Left cardiac atrium (tissue), 4 donors: ENCODE measurements at regions not wholly inside any gene's neighbourhood (a gene's known extent, or its start where the extent isn't known, plus 50 kb on each side); places are given as distances from the start of the nearest gene placed in this dataset.

ENCODE experiments used
- ATAC-seq, 2 donors: fragments of 200-7000 bp; cut with Tn5 transposase; one replicate each; pipeline ENCODE4 v1.9.1; 2020; ENCODE audit warnings: mild to moderate bottlenecking in 2 of 2, moderate library complexity in 2 of 2
- DNase-seq: peaks from one replicate; pipeline ENCODE4 v3.0.0-alpha.2; 2020
- intact Hi-C, 2 donors: fragments of 100-400 bp; cut with DNase I; formaldehyde crosslinking; loops; one replicate each; pipeline versions ENCODE4 v1.14.1 to v1.15.1; 2022 to 2023
- donor health status: DM: no; HTN: yes; CAD: no.
- donor health status: DM: no; HTN: yes; CAD: no; lungs with severe emphysema.
- donor health status: DM: yes; HTN: yes; CAD: no.
- donor health status: Dilated cardiomyopathy.

DNA sequence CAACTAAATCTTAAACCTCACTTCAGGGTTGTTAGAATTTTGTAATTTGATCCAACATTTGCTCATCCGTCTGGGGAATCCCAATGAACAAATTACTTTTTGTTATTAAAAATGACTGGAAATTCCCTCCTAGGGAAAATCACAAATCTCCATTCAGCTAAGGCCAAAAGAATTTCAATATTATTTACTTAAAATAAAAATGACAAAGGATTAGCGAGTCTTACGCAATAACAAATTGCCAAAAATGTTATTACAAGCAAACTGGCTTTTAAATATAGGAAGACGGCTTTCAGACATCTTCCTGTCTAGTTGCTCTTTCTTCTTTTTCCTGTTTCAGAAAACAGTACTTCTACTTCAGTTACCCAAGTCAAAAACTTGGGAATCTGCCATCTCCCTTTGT, 92.4 kb upstream of the TSPAN8 start:
- DNase-seq (no peak), ATAC-seq (no peak)
- intact Hi-C loops, result no loop called here

DNA sequence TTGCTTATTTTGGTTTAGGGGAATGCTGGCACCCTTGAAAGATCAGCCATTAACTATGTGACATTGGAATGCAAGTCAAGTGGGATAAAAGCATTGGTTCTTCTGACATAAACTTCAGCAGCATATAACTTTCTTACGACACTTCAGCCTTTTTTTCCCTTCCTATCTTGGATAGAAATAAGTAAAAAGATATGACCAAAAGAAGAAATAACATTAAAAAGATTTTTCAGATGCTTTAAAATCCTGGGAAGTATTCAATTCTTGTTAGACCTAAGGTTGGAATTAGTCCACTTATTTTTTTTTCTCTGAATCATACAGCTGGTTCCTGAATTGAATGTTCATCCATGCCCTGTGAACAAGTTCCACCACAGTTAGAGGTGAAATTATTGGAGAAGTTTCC, 85.6 kb upstream of the TSPAN8 start:
- ATAC-seq (no peak), DNase-seq (no peak)
- intact Hi-C loops, result no loop called here

- intact Hi-C loops, result no loop called here
- ATAC-seq (no peak), DNase-seq (no peak)
Measured at GRCh38 chr12:71242511-71242910, 84.7 kb upstream of the TSPAN8 start.

DNA sequence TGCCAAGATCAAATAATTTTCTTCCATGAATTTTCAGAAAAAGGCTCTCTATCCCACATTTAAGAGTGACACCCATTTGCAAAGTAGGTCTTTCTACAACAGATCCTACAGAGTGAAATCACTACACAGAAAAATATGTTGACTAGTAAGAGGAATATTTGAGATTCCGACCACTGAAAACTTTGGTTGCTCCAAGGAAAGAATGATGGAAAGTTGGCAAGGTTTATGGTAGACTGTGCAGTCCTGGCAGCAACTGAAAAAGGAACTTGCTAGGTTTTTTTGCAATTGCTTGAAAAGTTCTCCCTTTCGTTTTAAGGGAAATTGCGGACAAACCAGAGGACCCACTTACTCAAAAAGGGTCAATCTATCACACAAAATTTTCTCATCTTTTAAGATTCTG, 83.1 kb upstream of the TSPAN8 start:
- DNase-seq, result no peak
- intact Hi-C loops, result no loop called here

GRCh38 chr12:71239731-71240130, 81.9 kb upstream of the TSPAN8 start:
- no peak for ATAC-seq
- intact Hi-C loops, result no loop called here
- no peak for DNase-seq

More for the DNA sequence above, 83.1 kb upstream of the TSPAN8 start:
- peak in 1 of 2 donors; percentile 29 for ATAC-seq

DNA sequence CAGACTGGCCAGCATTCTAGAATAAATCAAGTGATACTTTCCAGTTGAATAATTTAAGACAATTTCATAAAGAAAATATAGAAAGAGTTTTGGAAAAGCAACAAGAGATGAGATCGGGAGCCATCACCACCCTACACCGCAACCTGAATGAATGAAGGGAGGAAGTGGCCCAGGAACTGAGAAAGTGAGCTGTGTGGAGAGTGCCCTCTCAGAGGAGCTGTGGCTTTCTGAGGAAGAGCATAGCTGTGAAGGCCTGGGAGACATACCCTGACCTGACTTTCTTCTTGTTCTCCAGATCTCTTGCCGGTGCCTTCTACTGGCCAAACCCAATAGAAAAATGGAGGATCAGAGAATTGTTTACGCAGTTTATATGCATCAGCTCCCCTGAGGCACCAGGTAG, 79.3 kb upstream of the TSPAN8 start:
- intact Hi-C loops, result no loop called here
- ATAC-seq (no peak), DNase-seq (no peak)

DNA sequence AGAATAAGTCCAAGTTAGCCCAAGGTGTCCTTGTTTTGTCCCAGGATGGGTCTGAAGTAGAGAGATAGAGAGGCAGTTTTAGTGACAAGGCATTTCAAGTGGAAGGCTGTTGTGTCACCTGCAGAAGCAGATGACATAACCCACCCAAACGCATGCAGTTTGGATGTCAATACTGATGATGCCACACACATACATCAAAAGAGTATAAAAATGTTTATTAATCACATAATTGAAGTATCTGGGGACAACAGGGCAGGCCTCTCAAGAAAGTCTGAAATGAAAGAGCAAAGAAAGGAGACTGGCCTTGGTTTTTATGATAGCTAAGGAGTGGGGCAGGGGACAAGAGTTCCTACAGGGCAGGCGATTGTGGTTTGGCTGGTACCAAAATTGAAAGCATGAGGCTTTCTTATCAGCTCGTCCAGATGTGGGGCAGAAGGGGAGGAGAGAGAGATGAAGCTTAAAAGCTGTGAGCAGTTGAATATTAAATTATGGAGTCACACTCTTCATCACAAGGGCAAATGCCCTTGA, 78.4 kb upstream of the TSPAN8 start:
- ATAC-seq (no peak), DNase-seq (no peak)
- intact Hi-C loops, result no loop called here

- intact Hi-C loops, result no loop called here
- no peak for ATAC-seq
- DNase-seq, result no peak
Measured at GRCh38 chr12:71233083-71233482, 75.3 kb upstream of the TSPAN8 start.

GRCh38 chr12:71230542-71230941, 72.7 kb upstream of the TSPAN8 start:
- intact Hi-C loops, result no loop called here
- DNase-seq, result no peak
- ATAC-seq, result no peak

DNA sequence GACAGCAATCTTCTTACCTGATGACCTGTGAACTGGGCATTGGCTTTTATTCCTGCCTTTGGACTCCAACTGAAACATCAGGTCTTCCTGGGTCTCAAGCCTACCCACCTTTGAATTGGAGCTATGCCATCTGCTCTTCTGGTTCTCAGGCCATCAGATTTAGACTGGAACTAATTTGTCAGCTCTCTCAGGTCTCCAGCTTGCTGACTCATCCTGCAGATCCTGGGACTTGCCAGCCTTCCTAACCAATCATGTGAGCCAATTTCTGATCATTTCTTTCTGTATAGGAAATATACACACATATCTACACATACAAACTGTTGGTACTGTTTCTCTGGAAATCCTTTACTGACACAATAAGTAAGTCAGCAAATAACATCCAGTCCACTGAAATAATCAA, 65.3 kb upstream of the TSPAN8 start:
- intact Hi-C loops, result no loop called here
- ATAC-seq (no peak), DNase-seq (no peak)

- intact Hi-C loops, result no loop called here
- DNase-seq, result no peak
- ATAC-seq, result no peak
Measured at GRCh38 chr12:71222436-71222835, 64.6 kb upstream of the TSPAN8 start.

- no peak for ATAC-seq
- intact Hi-C loops, result no loop called here
- no peak for DNase-seq
Measured at GRCh38 chr12:71220260-71220659, 62.5 kb upstream of the TSPAN8 start.

- ATAC-seq, result no peak
- no peak for DNase-seq
- intact Hi-C loops, result no loop called here
Measured at GRCh38 chr12:71219224-71219623, 61.4 kb upstream of the TSPAN8 start.

- ATAC-seq, result peak in 1 of 2 donors; percentile 23
- intact Hi-C loops, result no loop called here
Measured at GRCh38 chr12:71218616-71219015, 60.8 kb upstream of the TSPAN8 start.

DNA sequence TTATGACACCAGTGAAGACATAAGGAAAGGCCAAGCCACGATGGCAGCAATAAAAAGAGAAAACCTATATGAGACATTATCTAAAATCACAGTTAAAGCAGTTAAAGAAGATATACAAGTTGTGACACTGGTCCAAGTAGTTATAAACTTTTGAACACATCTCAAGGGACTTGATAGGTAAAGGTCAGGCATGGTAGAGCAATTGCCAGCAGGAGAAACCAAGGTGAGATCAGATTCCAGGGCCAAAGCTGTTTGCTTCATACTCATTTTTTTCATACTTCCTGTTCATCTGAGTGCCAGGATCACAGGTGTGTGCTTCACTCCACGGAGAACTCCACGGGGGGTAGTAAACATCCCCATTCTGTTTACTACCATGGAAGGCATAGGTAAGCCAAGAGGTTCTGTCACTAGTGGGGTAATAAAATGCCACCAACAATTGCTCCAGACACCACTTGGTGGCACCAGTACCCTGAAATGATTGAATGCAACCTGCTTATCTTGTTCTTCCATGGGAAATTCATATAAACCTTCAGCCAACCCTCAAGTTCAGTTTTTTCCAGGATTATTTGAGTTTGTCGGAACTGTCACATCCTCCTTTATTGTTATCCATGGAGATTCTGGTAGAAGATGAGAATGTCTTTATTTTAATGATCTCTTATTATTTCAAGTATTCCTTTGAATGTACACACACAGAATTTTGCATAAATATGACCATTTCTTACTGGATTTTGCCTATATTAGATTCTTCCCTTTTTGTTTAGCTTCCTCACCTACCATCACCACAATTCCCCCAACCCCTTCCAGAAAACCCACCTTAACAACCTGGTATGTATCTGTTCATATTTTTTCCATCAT, 59.2 kb upstream of the TSPAN8 start:
- intact Hi-C loops, result no loop called here
- ATAC-seq (no peak), DNase-seq (no peak)

More at GRCh38 chr12:71218616-71219015, 60.8 kb upstream of the TSPAN8 start:
- no peak for DNase-seq

DNA sequence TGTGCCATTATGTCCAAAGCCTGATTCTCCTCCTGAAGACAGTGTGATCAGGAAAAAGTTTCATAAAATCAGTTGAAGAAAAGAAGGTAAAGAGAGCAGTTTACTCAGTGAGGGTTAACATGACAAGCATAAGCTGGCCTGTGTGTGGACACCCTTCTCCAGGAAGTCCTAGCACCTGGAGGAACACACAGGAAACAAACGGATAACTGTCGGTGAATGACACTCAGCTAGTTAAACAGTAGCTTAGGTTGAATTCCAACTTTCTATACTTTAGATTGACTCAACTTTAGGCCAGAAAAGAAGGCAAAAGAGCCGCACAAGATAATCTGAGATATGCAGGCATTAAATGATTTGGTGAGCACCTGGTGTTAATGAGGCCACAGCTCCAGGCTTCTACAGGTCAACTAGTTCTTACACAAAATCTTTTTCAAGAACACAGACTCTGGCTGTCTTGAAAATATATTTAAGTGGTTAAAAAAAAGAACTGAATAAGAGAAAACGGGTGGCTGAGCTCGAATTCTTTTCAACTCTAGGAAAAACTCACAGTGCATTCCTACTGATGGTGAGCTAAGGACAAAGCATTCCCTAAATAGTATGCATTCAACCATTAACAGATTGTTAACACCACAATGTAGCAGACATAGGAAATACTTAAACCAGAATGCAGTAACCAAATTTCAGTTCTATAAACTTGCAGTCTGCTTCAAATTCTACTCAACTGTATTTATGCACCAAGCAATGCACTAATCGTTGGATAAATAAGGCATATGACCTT, 56.9 kb upstream of the TSPAN8 start:
- DNase-seq (no peak), ATAC-seq (no peak)
- intact Hi-C loops, result no loop called here

GRCh38 chr12:71208053-71208685, 50.4 kb upstream of the TSPAN8 start:
- DNase-seq (no peak), ATAC-seq (no peak)
- intact Hi-C loops, result no loop called here
